Activated CD4-positive, alpha-beta T cell treated with anti-CD3 and anti-CD28 coated beads, Interleukin-2, amount 50 U/mL, for 24 hours (primary cell): ENCODE measurements at regions not wholly inside any gene's neighbourhood (a gene's known extent, or its start where the extent isn't known, plus 50 kb on each side); places are given as distances from the start of the nearest gene placed in this dataset.
"Not testable (repeated sequence)": the region's sequence is repeated elsewhere in the genome, so short reads cannot be mapped to it uniquely, and the experiment has no call there.

Experiments
- DNase-seq, 2 donors: peaks; one replicate each; pipeline ENCODE4 v3.0.0-alpha.2; 2020; ENCODE audit warnings: low read depth in 1 of 2, low spot score in 1 of 2

DNA sequence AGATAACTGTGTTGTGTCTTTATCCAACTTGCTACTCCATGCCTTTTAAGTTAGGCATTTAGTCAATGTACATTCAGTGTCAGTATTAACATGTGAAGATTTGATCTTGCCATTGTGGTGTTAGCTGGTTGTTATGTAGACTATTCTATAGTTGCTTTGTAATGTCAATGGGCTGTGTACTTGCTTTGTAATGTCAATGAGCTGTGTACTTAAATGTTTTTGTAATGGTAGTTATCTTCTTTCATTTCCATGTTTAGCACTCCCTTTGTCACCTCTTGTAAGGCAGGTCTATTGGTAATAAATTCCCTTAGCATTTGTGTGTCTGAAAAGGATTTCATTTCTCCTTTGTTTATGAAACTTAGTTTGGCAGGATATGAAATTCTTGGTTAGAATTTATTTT is 53.4 kb downstream of the MC4R start:
- no peak for DNase-seq

DNA sequence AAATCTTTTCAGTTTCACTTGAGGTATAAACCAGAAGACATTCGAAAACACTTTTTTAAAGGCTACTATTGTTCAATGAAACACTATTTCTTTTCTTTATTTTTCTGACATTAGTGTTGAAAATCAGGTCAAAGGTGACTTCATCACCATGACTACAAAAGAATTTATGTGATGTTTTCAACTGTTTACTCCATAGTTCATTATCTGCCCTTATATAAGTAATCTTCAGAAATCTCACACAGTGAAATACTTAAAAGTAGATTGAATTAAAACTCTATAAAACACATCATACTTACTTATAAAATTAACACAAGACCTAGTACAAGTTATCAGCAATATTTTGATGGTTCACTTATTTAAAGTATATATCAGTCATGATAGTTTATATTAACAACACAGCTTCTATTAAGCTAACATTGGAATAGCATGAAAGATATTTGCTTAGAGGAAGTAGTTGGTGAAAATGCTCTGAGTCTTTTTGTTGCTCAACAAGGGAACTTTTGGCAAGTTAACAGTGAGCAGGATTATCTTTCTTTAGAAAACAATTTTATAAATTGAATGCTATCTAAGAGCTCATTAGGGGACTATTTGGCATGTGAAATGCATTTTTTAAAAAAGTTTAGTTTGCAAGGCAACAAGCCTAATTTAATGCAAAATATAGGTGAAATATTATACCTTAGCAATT is 60.8 kb downstream of the MC4R start:
- DNase-seq: no peak

DNA sequence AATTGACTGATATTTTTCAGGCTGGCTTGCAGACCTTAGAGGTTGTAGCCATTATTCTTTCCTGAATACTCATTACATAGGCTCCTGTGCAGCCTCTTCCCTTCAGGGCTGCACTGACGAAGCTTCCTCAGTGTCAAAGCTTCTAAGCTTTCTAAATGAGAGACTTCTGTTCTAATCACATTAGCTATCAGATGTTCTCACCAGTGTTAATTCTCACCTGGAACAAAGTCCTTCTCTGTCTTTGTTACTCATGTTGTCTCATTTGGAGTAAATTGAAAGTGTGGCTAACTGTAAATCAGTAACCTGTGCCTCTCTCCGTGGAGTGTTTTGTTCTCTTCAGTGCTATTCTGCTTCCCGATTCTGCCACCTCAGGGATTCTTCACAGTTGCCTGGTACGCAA is 76.9 kb downstream of the MC4R start:
- DNase-seq: no peak

DNA sequence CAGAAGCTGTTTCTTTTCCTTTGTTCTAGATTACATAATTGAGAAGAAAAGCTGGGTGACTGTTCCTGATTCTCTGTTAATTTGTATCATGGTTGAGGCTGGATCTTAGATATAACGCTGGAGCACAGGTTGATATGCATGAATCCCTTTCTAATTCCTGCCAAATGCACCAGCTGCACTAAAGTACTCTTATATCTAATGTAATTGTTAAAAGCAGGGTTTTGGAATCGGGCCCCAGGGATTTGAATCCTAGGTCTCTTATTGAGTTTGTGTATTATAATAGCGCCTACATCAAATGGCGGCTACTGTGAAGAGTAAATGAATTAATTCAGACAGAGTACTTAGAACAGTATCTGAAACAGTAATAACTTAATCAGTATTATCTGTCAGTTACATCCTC is 80.4 kb downstream of the MC4R start:
- no peak for DNase-seq

DNA sequence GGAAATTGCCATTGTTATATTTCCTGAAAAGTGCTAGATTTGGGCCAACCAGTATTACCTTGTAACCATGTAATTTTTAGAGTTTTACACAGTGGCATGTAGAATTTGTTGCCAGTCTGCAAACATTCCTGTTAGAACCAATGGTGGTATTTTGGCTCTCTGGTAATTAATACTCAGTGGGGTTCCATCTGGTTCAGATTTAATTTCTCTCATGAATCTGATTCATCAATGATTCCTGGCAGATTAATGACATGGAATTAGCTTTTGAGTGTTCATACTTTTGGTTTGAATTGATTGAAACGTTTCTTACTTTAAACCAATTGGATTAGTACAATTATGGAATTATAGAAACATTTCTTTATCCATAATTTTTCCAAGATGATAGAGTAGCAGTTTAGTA is 93.2 kb downstream of the MC4R start:
- DNase-seq: no peak

DNA sequence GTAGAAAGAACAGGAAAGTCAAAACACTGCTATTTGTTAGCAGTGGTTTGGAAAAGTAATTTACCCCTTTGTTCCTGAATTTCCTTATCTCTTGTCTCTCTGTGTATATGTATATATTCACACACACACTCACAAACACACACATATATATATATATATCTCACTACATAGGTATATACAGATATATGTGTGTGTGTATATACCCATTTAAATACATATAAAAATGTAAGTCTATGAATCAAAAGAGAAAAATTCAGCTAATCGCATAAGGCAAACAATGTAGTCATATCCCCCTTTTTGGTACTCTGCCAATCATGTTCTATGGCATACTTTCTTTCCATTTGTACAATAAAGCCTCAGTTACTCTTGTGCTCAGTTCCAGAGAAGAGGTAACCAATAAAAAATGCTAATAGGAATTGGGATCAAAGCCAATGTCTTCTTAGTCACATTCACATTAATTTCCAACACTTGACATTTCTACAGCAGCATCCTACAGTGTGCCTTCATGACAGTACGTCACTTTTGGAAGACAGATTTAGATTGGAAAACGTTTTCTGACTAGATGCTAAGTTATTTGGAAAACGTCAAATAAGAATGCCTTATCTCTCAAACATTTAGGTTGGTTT is 94.6 kb downstream of the MC4R start:
- DNase-seq: no peak

DNA sequence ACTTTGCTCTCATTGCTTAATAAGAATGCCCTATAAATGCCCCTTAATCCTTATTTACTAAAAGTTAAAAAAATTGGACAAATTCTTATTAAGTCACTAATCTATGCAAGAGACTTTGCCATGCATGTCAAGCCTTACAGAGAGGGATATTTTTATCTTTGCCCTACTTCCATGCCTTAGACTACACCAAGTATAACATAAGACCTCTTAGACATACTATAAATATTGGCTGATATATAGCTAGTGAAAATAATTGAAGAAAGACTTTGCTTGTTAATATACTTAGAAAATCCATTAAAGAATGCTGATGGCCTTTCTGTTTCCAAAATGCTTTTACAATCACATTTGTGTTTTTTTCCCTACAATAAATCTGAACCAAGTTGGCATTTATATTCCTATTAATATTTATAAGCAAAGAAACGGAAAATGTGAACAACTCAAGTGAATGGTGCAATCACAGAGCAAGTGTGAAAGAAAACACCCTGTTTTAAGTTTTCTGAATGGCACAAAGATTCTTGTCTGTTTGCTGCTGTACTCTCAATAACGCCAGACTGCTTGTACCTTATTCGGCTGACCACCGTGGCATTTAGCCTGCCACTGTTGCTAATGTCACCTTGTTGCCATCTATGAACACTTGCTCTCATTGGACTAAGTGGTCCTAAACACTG is 105.0 kb downstream of the MC4R start:
- DNase-seq: no peak

DNA sequence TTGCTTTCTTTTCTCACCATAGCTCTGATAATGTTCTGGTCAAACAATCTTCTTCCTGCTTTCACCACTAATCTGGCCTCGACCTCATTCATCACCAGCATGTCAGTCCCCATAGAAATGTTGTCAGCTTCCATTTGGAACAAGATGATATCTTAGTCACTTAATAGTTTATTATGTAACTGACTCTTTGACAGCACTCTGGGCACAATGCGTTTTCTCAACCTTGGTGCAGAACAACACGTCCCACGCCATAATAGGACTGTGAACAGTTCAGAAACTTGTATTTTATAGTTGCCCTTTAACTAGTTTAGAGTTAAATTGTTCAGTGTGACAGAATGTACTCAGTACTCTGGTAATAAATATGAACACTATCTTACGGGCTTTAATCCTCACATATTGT is 106.0 kb downstream of the MC4R start:
- no peak for DNase-seq

DNA sequence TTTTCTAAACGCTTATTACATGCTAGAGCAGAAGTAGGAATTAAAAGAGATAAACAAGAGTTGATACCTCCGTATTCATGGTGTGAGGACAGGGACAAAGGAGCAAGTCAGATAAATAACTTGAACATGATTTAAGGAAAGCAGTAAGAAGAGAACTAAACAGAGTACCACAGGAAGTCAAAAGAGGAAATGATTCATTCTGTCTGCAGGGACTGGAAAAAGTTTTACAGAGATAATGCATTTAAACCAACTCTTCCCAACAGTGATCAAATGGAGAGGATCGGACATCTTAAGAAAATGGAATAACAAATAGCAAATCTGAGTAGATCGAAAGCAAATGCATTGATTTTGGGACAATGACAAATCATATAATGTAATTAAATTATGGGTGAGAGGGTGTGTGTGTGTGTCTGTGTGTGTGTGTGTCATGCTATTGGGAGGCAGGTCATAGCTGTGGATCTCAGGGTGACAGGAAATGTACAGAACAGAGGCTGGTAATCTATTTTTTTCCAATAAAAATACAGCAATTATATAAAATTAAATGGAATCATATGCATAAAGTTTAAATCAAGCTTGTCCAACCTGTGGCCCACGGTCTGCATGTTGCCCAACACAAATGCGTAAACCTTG is 113.4 kb downstream of the MC4R start:
- DNase-seq: no peak

DNA sequence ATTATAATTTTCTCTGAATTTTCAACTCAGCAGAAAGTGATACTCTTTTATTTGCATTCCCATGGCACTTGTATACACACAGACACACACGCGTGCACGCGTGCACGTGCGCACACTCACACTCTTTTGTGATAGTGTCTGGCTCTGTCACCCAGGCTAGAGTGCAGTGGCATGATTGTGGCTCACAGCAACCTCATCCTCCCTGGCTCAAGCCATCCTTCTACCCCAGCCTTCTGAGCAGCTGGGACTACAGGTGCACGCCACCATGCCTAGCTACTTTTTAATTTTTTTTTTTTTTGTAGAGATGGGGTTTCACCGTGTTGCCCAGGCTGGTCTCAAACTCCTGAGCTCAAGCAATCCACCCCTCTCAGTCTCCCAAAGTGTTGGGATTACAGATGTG is 123.2 kb downstream of the MC4R start:
- no peak for DNase-seq

DNA sequence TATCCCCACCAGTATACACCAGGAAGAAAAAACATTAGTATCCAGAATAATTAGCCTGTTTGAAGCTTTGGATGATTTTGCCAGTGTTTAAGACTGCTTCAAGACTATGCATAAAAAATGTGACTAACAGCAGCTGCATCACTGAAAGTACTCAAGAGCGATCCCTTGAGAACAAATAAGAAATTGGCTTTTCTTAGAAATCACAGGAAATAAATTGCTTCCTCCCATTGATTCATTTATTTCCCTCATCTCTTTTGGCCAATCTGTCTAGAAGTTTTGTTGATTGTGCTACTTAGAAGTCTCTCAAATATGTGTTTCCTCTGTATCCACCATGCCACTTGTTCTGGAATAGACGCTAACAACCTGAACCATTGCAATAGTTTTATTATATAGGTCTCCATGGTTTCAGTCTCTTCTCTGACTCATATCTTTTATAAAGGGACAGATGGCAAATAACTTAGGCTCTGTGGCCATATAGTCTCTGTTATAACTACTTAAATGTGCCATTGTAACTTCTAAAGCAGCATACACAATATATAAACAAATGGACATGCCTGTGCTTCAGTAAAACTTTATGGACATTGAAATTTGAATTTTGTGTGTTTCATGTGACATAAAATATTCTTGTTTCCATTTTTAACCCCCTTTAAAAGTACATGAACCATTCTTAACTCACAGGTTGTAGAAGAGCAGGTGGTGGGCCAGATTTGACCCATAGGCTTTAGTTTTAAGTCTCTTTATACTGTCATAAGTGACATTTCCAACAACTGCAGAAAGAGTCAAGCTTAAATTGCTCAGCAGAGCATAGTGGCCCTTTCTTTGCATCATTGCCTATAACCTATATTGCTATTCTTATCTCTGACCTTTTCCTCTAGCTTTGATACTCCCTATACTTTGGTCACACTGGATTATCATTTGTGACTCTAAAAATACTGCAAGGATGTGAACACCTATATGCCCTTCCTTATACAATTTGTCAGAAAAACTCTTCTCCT is 123.9 kb downstream of the MC4R start:
- DNase-seq: no peak

DNA sequence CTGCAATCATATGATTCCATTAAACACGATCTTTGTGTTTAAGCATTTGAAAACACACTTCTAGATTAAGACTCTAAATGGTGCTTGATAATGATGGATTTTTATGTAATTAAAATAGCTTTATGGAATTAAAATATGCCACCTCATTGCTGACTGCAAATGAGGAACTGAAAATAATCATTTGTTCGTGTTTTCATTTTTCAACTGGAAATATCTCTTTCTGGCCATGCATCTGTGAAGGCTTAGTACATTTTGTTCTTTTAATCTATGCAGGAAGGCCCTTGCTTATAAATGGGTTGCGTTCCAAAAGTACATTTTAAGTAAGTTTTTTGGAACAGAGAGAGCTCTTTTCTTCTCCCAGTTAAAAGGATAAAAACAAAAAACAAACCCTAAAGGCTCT is 125.5 kb downstream of the MC4R start:
- DNase-seq: no peak

DNA sequence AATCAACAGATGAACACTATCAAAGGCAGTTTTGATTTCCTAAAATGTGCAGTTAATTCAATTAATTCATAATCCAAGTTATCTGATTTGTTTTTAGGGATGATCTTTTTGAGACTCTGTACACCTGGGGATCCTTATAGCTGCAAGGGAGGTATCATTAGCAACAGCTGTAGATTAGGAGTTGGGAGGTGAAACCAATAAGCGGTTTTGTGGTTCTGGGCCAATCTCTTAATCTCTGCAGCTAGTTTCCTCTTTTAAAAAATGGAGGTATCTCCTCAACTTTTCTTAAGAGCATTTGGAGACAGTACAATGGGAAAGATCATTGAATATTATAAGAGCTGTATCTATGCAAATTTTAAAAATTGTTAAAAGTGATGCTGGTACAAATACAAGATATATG is 126.0 kb downstream of the MC4R start:
- DNase-seq: no peak

DNA sequence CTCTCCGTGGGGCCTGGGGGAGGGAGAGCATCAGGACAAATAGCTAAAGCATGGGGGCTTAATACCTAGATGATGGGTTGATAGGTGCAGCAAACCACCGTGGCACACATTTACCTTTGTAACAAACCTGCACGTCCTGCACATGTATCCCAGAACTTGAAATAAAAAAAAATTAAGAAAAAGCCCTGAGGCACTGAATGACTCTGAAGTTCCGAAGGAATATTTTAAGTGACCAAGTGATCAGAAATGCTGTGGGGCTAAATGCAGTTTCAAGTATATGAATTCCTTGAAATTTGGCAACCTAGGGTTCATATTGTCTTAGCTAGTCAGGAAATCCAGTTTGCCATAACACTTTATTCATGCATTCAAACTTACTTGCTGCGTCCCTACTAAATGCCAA is 127.5 kb downstream of the MC4R start:
- no peak for DNase-seq

DNA sequence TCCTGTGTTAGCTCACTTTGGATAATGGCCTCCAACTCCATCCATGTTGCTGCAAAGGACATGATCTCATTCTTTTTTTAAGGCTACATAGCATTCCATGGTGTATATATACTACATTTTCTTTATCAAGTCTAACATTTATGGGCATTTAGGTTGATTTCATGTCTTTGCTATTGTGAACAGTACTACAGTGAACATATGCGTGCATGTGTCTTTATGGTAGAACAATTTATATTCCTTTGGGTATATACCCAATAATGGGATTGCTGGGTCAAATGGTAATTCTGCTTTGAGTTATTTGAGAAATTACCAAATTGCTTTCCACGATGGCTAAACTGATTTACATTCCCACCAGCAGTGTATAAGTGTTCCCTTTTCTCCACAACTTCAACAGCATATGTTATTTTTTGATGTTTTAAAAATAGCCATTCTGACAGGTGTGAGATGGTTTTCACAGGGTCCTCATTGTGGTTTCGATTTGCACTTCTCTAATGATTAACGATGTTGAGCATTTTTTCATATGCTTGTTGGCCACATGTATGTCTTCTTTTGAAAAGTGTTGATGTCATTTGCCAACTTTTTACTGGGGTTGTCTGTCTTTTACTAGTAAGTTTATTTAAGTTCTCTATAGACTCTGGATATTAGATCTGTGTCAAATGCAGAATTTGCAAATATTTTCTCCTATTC is 133.4 kb downstream of the MC4R start:
- not testable (repeated sequence) for DNase-seq

DNA sequence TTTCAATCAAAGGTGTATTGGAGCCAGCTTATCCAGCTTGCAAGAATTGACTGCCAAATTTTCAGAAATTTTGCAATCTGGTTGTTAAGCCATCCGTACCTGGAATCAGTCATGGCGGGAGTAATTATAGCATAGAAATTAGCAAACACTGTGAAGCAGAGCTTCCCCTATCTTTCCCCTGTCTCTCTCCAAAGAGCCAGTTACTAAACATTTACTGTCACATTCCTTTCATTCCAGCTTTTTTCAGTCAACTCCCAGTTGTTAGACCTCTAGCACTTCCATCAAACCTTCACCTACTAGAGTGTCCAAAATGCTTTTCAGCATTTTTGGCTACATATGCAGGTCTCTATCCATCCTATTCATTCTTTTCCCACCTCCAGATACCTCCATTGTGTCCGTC is 137.4 kb downstream of the MC4R start:
- DNase-seq: no peak

DNA sequence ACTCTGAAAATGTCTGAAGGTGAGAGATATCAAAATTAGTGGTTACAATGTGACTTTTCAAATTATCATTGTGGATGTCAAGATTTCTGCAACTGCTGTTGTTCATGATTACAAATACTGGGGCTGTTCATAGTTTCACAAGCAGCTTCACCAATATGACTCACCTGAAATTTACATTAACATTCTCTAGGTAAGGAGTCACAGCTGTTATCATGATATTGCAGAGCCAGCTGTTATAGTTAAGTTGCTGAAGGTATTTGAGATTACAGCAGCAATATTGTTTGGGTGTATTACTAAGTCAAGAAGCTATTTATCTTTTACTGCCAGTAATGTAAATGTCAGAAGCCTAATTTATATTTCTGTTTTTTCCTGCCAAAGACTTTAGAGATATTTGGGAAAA is 140.0 kb downstream of the MC4R start:
- DNase-seq: no peak

DNA sequence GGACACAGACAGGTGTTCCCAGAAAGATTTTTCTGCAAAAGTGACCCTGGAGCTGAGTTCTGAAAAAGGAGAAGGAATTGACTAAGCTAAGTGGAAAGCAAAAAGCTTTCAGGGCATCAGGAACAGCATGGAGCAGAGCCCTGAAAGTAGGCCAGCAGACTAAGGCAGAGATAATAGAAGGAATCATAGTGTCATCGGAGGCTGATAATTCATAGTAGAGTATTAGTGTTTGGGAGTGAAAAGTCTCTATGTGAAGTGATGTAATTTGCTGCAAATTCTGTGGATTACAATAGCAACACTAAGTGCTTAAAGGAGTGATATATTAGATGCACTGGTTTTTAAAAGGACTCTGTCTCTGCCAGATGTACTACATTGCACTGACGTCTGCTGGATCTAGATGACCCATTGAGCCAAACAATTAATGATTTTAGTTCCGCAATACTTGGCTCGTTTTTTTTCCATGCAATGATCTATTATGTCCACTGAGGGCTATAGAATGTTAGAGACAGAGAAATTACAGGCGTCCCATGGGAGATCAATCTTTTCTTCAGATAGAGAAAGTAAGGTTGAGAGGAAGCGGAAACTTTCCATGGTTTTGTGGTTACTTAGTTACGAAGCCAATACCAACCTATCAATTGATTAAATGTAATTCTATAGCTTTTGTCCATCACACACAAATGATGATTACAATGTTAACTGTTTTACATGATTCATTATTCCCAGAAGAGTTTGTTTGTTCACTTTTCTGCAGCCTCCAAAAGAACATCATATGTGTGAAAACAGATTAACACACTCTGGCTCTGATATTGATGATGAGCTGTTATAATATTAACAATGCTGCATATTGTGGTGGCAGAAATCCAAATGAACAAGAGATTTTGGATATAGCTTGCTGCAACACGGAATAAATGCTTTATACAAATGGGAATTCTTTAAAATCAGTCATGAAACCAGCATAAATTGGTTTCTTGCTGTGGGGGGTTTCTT is 143.7 kb downstream of the MC4R start:
- DNase-seq: no peak

DNA sequence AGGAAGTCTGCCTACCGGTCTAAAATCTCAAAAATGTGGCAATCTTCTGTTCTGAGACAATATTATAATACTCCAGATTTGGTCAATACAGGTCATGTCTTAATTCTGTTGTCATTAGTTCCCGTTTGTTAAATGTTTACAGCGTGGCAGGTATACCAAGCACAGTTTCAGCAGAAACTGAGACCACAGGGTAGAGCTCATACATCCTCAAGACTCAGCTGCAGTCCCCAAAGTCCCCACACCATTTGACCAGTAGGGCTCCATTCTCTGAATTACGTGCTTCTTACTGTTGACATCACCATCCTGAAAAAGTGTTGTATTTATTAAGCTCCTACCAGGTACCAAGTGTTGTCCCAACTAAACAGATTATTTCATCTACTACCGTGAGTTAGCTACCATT is 157.1 kb downstream of the MC4R start:
- no peak for DNase-seq
